Stimulated activated CD8-positive, alpha-beta memory T cell treated with anti-CD3 and anti-CD28 coated beads, Interleukin-7, amount 100 ng/mL, for 48 hours (primary cell): ENCODE measurements at regions not wholly inside any gene's neighbourhood (a gene's known extent, or its start where the extent isn't known, plus 50 kb on each side); places are given as distances from the start of the nearest gene placed in this dataset.
"Not testable (repeated sequence)": the region's sequence is repeated elsewhere in the genome, so short reads cannot be mapped to it uniquely, and the experiment has no call there.

Experiments
- DNase-seq, 2 donors: peaks; one replicate each; pipeline ENCODE4 v3.0.0-alpha.2; 2020; ENCODE audit warnings: low read depth in 1 of 2; ENCODE audit errors: extremely low read depth in 1 of 2

DNA sequence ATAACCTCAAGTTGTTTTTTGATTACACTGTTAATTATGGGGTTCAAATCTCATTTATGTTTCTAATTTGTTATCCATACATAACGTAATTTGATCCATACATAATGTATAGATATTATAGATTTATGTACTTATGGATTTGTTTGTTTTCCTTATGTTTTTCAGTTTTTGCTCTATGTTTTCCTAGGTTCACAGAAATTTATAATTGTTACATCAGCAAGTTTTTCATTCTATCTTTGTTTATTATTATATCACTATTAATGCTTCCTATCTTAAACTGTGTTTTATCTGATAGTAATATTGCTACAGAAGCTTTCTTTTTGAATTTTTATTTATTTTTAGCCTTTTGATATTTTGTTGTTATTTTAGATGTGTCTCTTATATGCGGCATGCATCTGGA, 194.3 kb upstream of the SOX21 start:
- no peak for DNase-seq

DNA sequence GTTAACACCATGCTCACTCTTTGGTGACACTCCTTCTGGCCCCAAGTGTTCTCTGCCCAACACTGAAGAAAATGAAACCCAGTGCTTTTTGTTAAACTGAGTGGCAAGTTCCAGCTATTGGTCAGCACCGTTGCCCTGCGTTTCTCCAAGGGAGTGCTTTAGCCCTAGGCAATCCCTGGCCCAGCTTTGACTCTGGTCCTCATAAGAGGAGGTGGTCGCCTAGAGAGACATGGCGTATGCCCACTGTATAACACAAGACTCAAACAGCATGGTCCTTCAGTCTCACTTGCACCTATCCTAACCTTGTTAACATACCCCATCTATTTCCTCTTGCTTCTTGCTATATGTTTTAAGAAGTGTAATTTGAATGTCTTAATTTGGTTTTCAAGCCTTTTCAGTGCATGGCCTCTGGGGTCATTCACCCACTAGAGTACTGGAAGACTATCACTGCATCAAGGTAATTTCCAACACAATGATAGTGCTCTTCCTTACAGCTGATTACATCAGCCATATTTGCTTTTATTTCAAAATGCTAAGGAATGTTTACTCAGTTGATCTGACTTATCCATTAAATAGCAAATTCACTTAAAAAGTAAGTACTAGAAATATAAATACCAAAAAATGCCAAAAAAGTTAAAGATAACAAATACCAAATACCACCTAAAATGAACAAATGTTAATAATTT, 190.5 kb upstream of the SOX21 start:
- DNase-seq, result no peak

DNA sequence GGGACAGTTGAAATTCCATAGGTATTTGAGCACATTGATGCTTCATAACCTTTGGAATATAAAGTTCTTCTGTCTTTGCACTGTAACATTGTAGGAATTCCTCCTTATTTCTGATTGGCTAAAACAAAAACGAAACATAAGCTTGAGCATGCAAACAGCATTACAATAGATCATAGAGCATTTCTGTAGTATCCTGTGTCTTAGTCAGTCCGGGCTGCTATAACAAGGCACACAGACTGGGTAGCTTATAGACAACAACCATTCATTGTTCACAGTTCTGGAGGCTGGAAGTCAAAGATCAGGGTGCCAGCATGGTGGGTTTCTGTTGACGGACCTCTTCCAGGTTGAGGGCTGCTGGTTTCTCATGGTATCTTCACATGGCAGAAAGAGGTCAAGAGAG, 188.7 kb upstream of the SOX21 start:
- DNase-seq, result no peak

DNA sequence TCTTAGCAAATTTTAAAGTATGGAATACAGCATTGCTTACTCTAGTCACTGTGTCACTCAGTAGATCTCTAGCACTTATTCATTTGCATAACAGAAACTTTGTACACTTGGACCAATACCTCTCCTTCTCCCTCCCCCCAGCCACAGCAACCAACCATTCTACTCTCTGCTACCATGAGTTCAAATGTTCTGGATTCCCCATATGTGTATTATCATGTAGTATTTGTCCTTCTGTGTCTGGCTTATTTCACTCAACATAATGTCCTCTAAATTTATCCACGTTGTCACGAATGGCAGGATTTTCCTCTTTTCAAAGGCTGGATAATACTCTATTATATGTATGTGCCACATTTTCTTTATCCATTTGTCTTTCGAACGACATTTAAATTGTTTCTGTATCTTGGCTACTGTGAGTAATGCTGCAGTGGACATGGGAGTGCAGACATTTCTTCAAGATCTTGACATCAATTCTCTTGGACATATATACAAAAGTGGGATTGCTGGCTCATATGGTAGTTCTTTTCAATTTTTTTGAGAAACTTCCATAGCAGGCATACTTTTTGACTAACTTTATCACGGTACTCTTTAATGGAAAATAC, 184.5 kb upstream of the SOX21 start:
- DNase-seq, result no peak

DNA sequence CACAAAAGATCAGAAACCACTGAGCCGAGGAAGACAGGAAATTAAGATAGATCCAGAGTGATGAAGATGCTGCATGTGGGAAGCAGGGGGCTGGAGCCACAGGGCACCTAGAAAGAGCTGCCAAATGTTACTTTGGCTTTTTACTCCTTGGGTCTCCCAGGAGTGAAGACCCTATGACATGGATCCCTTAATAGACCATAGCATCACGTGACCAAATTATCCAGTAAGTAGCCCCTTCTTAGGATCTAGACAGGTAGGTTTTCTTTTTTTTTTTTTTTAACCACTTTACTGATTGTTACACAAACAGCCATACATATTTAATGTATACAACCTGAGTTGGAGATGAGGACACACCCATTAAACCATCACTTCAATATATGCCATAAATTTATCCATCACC, 183.9 kb upstream of the SOX21 start:
- no peak for DNase-seq

DNA sequence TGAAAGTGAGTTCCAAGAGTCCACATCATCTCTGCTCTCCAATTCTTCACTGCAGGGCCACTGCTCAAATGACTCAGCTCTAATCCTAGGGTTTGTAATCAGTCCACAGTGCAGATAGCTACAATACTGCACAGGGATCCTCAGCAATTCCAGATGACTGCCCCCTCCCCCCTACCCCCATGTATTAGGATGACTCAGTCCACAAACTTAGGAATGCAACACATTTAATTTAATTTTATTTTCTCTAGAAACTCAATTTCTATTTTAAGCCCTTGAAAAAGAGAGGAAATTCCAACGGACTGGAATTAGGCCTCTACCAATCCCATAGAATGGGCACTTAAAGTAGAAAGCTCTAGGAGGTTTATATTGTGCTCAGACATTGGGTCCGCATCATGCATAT, 173.8 kb upstream of the SOX21 start:
- no peak for DNase-seq

DNA sequence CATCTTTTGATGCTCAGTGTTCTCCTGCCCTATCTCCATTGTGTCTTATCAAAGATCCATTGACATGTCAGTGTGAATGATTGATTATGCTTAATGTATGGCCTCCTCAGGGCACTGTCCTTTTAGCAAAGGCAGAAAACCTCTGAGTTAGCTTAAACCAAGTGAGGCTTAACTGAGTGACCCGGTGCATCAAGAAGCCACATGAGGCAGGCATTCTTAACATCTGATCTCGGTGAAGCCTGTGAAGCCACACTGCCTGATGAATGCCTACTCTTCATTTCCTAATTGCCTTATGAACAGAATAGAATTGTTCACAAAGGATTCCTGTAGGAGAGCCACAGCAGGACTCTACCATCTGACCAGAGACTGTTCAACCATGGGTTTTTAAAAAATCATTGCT, 168.1 kb upstream of the SOX21 start:
- no peak for DNase-seq

DNA sequence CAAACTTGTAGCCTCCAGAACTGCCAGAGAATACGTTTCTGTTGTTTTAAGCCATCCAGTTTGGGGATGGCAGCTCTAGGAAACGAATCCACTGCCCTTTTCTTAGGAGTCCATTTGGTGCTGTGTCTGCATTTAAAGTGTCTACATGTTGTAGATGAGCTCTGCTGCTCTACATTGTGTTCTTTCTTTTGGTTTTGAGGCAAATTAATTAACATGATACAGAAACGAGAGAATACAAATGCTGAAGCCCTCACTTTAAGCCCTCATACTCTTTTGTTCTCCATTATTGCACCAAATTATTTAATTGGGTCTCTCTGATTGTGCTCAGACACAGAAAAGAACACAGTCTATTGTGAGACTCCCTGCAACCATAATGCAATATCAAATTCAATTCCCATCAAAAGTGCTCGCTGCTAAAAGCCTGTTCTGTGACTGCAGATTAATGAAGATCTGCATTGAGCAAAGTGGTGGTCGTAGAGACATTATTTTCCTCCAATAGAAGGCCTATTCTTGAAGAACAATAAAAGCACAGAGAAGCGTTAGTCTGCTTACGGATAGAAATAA, 166.3 kb upstream of the SOX21 start:
- no peak for DNase-seq

DNA sequence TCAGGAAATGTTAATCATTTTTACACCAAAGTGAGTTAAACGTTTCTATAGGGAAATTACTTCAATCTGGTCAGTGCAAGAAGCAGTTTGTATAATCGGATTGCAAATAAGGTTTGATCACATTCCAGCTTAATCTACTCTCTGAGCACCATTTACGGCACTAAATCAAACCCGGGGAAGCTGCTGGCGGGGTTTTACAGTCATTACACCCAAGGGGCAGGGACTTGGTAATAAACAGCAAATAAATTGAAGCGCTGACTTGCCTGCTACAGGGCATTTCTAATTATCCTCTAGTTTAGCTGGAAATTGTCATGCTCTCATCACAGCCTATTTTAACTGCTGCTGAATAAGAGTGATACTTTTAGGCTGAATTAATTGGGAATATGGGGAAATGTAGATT, 152.1 kb upstream of the SOX21 start:
- no peak for DNase-seq

DNA sequence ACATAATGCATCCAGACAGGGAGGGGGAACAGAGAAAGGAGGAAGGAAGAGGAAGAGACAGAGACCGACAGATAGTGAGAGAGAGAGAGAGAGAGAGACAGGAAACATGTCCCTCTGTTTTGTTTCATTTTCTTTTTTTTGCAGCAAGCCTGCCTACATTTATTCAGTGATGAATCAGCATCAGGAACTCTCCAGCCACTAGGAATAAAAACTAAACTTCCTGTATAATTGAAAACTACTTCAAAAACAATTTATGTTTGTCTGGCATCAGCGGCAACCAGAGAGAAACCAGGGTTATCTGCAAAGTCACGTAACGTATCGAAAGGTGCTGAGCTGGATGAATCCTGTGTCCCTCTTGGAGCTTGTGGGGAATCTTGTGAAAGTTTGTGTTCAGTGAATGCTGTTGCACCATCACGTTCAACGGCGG, 148.6 kb upstream of the SOX21 start:
- DNase-seq, result no peak

DNA sequence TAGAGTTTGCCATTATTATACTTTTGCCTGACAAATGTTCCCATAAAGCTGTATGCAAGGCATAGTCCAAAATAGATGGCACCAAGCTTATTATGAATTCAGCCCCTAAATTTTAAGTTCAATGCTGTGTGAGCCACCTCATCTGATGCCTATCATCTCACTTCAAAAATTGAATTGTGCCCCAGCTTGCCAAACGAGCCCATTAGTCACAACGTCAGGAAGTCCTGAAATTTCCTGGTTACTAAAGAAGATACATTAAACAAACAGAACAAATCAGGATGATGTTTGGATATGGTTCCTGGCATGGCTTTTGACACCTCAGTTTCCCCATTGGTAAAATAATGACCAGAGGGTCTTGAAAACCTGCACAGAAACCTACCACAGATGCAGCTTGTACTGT, 147.5 kb upstream of the SOX21 start:
- DNase-seq, result no peak

DNA sequence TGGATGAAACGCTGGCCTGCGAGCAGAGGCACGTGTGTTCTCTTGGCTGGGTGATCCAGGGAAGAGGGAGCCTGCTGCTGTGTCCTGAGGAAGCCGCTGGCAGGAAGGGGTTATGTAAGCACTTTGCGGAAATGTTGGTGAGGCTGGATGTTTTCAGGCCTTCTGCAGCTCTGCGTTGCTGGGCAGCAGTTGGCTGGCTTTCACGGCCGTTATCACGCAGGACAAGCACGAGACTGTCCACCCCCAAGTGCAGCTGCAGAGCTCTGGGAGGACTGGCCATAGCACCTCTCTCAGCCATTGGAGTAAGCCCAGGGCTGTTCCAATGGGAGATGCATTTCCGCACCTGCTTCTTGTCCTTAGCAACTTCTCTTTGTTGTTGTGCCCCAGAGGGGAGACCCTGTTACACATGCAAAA, 146.9 kb upstream of the SOX21 start:
- DNase-seq, result no peak

DNA sequence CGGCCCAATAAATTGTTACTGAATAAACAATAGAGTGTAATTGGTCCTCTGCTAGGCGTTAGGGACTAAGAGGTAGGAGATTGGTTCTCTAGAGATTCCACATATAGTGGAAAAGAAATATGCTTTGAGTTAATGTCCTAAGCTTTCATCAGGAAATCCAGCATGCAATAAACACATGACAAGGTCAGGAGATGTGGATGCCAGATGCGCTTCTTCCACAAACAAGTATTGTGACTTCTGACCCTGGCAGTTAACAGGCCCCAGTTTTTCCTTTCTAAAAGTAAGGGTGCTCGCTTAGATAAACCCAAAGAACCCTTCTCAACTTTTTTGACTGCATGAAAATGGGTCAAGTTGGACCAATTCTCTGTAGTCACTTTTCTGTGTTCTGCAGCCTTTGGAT, 146.5 kb upstream of the SOX21 start:
- no peak for DNase-seq

DNA sequence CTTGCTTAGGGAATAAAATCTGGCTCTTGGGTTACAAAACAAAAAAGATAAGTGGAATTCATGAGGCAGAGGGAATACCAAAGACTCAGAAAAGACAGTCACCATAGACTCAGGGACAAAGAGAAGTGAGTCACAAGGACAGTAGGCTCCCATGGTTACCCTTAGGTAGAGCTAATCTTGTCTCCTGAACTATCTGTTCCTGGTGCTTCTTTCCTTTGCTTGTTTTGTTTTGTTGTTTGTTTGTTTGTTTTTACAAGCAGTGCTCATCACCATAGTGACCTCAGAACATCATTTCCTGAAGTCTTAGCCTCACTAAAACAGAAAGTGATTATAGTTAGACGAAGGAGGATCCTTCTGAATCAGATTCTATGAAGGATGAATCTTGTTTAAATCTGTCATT, 142.3 kb upstream of the SOX21 start:
- DNase-seq, result no peak

DNA sequence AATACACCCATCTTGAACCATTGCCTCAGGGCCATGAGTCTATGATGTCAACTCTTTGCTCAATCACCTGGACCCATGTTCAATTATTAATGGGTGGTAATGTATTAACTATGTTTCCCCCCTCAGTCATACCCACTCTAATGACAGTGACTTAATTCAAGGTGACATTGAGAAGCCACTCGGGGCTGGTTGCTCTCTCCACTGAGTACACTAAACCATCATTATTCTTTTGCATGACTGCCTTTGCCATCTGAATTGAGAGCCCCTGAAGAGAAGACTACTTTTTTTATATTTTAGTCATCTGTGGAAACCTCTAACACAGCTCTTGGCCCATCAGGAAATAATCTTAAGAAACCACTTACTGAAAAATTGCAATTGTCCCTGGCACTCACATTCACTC, 139.2 kb upstream of the SOX21 start:
- DNase-seq, result no peak

DNA sequence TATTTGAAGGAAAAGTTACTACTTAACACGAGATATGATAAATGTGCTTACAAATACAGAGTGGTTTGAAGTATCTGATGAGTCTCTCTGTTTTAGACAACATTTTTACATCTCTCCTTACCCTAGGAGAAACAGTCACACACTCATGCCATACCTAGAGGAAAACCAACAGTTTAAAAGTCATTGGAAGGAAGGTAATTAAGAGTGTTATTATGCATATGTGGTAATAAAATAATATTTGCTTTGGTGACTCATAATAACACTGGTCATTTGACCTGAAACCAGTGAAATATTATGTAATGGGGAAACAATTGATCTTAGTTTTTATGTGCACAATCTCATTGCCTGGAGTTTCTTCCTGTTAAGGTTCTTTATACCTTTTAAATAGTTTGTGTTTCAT, 136.9 kb upstream of the SOX21 start:
- DNase-seq, result no peak

DNA sequence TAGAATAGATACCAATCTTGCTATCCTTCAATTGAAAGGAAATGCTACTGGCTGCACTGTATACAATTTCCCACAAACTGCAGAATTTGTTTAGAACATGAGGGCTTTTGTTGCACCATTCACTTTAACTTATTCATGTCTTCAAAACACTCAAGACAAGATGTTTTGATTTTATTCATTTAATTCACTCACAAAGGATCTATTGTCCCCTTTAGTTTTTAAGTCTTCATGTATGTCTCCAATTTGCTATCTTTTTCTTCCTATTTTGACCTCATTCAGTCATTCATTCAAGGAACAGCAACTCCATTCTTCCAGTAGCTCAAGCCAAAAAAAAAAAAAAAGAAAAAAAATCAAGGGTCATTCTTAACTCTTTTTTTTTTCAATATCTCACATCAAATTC, 130.6 kb upstream of the SOX21 start:
- no peak for DNase-seq

DNA sequence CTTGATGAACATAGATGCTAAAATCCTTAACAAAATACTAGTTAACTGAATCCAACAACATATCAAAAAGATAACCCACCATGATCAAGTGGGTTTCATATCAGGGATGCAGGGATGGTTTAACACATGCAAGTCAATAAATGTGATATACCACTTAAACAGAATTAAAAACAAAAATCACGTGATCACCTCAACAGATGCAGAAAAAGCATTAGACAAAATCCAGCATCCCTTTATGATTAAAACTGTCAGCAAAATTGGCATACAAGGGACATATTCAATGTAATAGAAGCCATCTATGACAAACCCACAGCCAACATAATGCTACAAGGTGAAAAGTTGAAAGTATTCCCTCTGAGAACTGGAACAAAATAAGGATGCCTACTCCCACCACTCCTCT, 124.7 kb upstream of the SOX21 start:
- not testable (repeated sequence) for DNase-seq

DNA sequence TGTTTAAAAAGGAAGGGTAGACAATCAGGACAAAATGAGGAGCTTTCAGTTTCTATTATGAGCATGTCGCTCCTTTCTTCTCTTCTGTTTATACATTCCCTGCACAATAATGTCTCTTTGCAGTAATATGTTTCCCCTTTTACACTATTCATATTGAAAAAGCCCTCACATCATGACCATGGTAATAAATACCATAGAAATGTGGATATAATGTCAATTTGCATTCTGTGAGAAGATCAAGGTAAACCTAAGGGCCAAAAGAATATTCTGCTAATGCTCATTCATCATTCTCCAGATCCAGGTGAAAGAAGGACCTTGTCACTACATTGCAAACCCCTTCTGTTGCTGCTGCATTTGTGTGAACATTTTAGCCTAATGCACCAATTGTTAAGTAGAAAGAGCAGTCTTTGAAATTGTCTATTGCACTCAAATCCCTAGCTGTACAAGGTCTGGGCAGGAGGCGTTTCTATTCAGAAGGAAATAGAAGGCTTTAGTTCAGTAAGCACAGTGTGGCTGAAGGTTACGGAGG, 117.6 kb upstream of the SOX21 start:
- no peak for DNase-seq

DNA sequence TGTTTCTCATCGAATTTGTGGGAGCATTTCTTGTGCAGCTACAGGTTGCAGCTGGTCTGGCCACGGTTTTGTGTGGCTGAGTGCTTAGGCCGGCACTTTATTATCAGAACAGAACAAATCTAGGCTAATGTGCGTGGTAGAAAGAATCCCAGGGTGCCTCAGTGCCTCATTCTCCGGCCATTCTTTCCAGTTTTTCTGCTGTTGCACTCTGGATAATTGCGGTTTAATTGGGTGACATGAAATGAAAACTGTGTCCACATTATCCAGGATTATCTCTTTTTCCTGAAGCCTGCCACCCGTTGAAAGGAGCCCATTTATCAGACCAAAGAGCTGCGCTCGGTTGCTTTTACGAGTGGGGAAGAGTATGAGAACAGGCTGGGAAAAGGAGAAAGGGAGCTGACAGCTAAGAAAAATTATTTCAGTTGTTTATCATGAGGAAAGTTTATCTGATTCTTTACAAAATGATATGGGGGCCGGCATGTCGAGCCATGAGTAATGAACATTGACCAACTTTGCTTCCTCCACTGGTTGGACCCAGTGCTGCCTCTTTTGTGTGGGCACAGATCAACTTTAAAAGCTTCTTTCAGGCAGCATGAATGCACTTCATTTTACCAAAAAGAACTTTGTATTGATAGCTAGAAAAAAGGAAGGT, 117.0 kb upstream of the SOX21 start:
- no peak for DNase-seq

DNA sequence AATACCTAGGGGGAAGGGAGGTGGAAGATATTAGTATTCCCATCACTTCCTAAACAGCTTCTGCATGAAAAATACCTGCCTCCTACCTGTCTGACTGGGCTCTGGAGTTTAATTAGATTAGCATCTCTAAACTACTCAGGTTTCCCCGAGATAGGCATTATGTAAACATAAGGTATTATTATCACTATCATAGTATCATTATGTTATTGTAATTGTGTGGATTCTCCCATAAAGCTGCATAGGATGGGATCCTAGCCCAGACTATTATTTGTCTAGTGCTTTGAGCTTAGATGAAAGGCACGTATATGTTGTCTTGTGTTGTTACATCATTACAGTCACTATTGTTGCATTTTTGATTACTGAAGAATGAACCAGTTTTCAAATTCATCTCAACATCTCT, 115.2 kb upstream of the SOX21 start:
- DNase-seq, result no peak

DNA sequence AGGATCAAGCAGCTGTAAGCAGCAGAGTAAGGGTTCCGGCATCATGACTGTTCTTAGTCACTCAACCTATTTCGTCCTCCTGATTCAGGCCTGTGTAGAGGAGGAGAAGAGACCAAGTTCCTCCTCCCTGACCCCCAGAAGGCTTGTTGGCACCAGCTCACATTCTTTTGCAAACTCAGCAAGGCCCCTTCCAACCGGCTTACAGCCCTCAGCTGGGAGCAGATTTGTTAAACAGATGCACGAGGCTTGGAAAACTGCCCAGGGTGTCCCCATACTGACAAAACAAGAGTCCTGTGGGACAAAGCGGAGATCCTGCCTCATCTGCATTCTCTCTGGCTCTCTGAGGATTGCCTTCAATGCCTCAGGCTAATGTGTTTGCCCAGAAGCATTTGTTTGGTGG, 113.2 kb upstream of the SOX21 start:
- no peak for DNase-seq
